ENCODE measurements at regions not wholly inside any gene's neighbourhood (a gene's known extent, or its start where the extent isn't known, plus 50 kb on each side); places are given as distances from the start of the nearest gene placed in this dataset.

- no peak for DNase-seq (ENCODE audit: low spot score)
- Mint-ChIP-seq H3K36me3 (ENCODE audit: low read depth) (no peaks in the 10 kb centered on the region), H3K4me1 (ENCODE audit: low read depth) (no peaks in the 10 kb centered on the region), H3K27ac (ENCODE audit: unreplicated experiment) (no peak overlapping the region), H3K4me3 (ENCODE audit: unreplicated experiment) (no peak overlapping the region), H3K27me3 (ENCODE audit: low read depth) (peaks cover 9% of the 10 kb centered on the region), H3K9me3 (ENCODE audit: low read depth) (peaks cover 10% of the 10 kb centered on the region)
- TF ChIP-seq CTCF (IDR thresholded peaks at IDR 0.05) = no peak
Measured at GRCh38 chr14:37842106-37842505, 246.7 kb downstream of the TTC6 start.

- H3K27me3 Mint-ChIP-seq (ENCODE audit: low read depth) = peaks cover 9% of the 10 kb centered on the region
- peaks cover 6% of the 10 kb centered on the region for H3K9me3 Mint-ChIP-seq (ENCODE audit: low read depth)
- no peak for DNase-seq (ENCODE audit: low spot score)
- H3K36me3 Mint-ChIP-seq (ENCODE audit: low read depth) = no peaks in the 10 kb centered on the region
- H3K27ac Mint-ChIP-seq (ENCODE audit: unreplicated experiment) = no peak overlapping the region
- H3K4me1 Mint-ChIP-seq (ENCODE audit: low read depth) = no peaks in the 10 kb centered on the region
- H3K4me3 Mint-ChIP-seq (ENCODE audit: unreplicated experiment) = no peak overlapping the region
- no peak for TF ChIP-seq CTCF (IDR thresholded peaks at IDR 0.05)
Measured at GRCh38 chr14:37843954-37844607, 248.7 kb downstream of the TTC6 start.

GRCh38 chr14:37844614-37845013 is 249.2 kb downstream of the TTC6 start:
- H3K4me3 Mint-ChIP-seq (ENCODE audit: unreplicated experiment) = no peak overlapping the region
- H3K36me3 Mint-ChIP-seq (ENCODE audit: low read depth) = no peaks in the 10 kb centered on the region
- DNase-seq (ENCODE audit: low spot score) = no peak
- no peak overlapping the region for H3K27ac Mint-ChIP-seq (ENCODE audit: unreplicated experiment)
- TF ChIP-seq CTCF (IDR thresholded peaks at IDR 0.05) = no peak
- peaks cover 1% of the 10 kb centered on the region for H3K9me3 Mint-ChIP-seq (ENCODE audit: low read depth)
- no peaks in the 10 kb centered on the region for H3K4me1 Mint-ChIP-seq (ENCODE audit: low read depth)
- H3K27me3 Mint-ChIP-seq (ENCODE audit: low read depth) = peaks cover 9% of the 10 kb centered on the region

- Mint-ChIP-seq H3K4me3 (ENCODE audit: unreplicated experiment) (no peak overlapping the region), H3K27ac (ENCODE audit: unreplicated experiment) (no peak overlapping the region), H3K9me3 (ENCODE audit: low read depth) (no peaks in the 10 kb centered on the region), H3K27me3 (ENCODE audit: low read depth) (peaks cover 20% of the 10 kb centered on the region), H3K4me1 (ENCODE audit: low read depth) (no peaks in the 10 kb centered on the region), H3K36me3 (ENCODE audit: low read depth) (no peaks in the 10 kb centered on the region)
- TF ChIP-seq CTCF (IDR thresholded peaks at IDR 0.05) = no peak
- DNase-seq (ENCODE audit: low spot score) = no peak
Measured at GRCh38 chr14:37848985-37849621, 253.7 kb downstream of the TTC6 start.

- Mint-ChIP-seq H3K27ac (ENCODE audit: unreplicated experiment) (no peak overlapping the region), H3K27me3 (ENCODE audit: low read depth) (peaks cover 21% of the 10 kb centered on the region), H3K36me3 (ENCODE audit: low read depth) (no peaks in the 10 kb centered on the region), H3K4me1 (ENCODE audit: low read depth) (no peaks in the 10 kb centered on the region), H3K9me3 (ENCODE audit: low read depth) (no peaks in the 10 kb centered on the region), H3K4me3 (ENCODE audit: unreplicated experiment) (no peak overlapping the region)
- TF ChIP-seq CTCF (IDR thresholded peaks at IDR 0.05) = no peak
- DNase-seq (ENCODE audit: low spot score) = no peak
Measured at GRCh38 chr14:37851054-37851453, 255.6 kb downstream of the TTC6 start.
